ENCODE measurements at regions not wholly inside any gene's neighbourhood (a gene's known extent, or its start where the extent isn't known, plus 50 kb on each side); places are given as distances from the start of the nearest gene placed in this dataset.
"Not testable (repeated sequence)": the region's sequence is repeated elsewhere in the genome, so short reads cannot be mapped to it uniquely, and the experiment has no call there.

GRCh38 chr7:17437586-17437985 lies 139.1 kb downstream of the AHR start:
- no peak for DNase-seq (ENCODE audit: low read depth in 4 of 4, low spot score in 1 of 4)

GRCh38 chr7:17440025-17440784 lies 141.8 kb downstream of the AHR start:
- not testable (repeated sequence) for DNase-seq (ENCODE audit: low read depth in 4 of 4, low spot score in 1 of 4)

- no peak for DNase-seq (ENCODE audit: low read depth in 4 of 4, low spot score in 1 of 4)
Measured at GRCh38 chr7:17440831-17441230, 142.4 kb downstream of the AHR start.

GRCh38 chr7:17441557-17441956 lies 143.1 kb downstream of the AHR start:
- no peak for DNase-seq (ENCODE audit: low read depth in 4 of 4, low spot score in 1 of 4)

GRCh38 chr7:17444151-17444550 lies 145.7 kb downstream of the AHR start:
- no peak for DNase-seq (ENCODE audit: low read depth in 4 of 4, low spot score in 1 of 4)

GRCh38 chr7:17444673-17445072 lies 146.2 kb downstream of the AHR start:
- DNase-seq (ENCODE audit: low read depth in 4 of 4, low spot score in 1 of 4) = no peak

- DNase-seq (ENCODE audit: low read depth in 4 of 4, low spot score in 1 of 4) = no peak
Measured at GRCh38 chr7:17446340-17446739, 147.9 kb downstream of the AHR start.

GRCh38 chr7:17447728-17448478 lies 149.5 kb downstream of the AHR start:
- DNase-seq (ENCODE audit: low read depth in 4 of 4, low spot score in 1 of 4) = no peak

GRCh38 chr7:17448479-17449423 lies 150.3 kb downstream of the AHR start:
- no peak for DNase-seq (ENCODE audit: low read depth in 4 of 4, low spot score in 1 of 4)

- no peak for DNase-seq (ENCODE audit: low read depth in 4 of 4, low spot score in 1 of 4)
Measured at GRCh38 chr7:17456541-17456940, 158.1 kb downstream of the AHR start.

GRCh38 chr7:17460001-17460400 lies 161.5 kb downstream of the AHR start:
- no peak for DNase-seq (ENCODE audit: low read depth in 4 of 4, low spot score in 1 of 4)

GRCh38 chr7:17460665-17461064 lies 162.2 kb downstream of the AHR start:
- no peak for DNase-seq (ENCODE audit: low read depth in 4 of 4, low spot score in 1 of 4)

GRCh38 chr7:17462131-17462631 lies 163.7 kb downstream of the AHR start:
- no peak for DNase-seq (ENCODE audit: low read depth in 4 of 4, low spot score in 1 of 4)

GRCh38 chr7:17463511-17464085 lies 165.1 kb downstream of the AHR start:
- no peak for DNase-seq (ENCODE audit: low read depth in 4 of 4, low spot score in 1 of 4)

GRCh38 chr7:17466216-17466615 lies 167.8 kb downstream of the AHR start:
- no peak for DNase-seq (ENCODE audit: low read depth in 4 of 4, low spot score in 1 of 4)

- no peak for DNase-seq (ENCODE audit: low read depth in 4 of 4, low spot score in 1 of 4)
Measured at GRCh38 chr7:17467386-17467945, 169.0 kb downstream of the AHR start.

- DNase-seq (ENCODE audit: low read depth in 4 of 4, low spot score in 1 of 4) = no peak
Measured at GRCh38 chr7:17471325-17471724, 172.9 kb downstream of the AHR start.

GRCh38 chr7:17472518-17472917 lies 174.1 kb downstream of the AHR start:
- no peak for DNase-seq (ENCODE audit: low read depth in 4 of 4, low spot score in 1 of 4)

GRCh38 chr7:17472939-17473338 lies 174.5 kb downstream of the AHR start:
- no peak for DNase-seq (ENCODE audit: low read depth in 4 of 4, low spot score in 1 of 4)

- DNase-seq (ENCODE audit: low read depth in 4 of 4, low spot score in 1 of 4) = no peak
Measured at GRCh38 chr7:17474724-17475344, 176.4 kb downstream of the AHR start.
